ENCODE measurements at regions not wholly inside any gene's neighbourhood (a gene's known extent, or its start where the extent isn't known, plus 50 kb on each side); places are given as distances from the start of the nearest gene placed in this dataset.
A peak's percentile ranks its signal among the peaks of the same experiment; 100 is the strongest.
"Not testable (repeated sequence)": the region's sequence is repeated elsewhere in the genome, so short reads cannot be mapped to it uniquely, and the experiment has no call there.

GRCh38 chr19:34067861-34068271 is 104.4 kb upstream of the LSM14A start:
- no peak overlapping the region for H3K27ac Mint-ChIP-seq
- H3K36me3 Mint-ChIP-seq: peaks cover 3% of the 10 kb centered on the region
- H3K27me3 Mint-ChIP-seq: peaks cover 9% of the 10 kb centered on the region
- no peak overlapping the region for H3K4me3 Mint-ChIP-seq
- peaks cover 0 to 4% (median 0%) of the 10 kb centered on the region in 3 donors for H3K9me3 Mint-ChIP-seq
- H3K4me1 Mint-ChIP-seq: peaks cover 0 to 1% (median 0%) of the 10 kb centered on the region in 3 donors

GRCh38 chr19:34075661-34076091 is 96.6 kb upstream of the LSM14A start:
- peaks cover 0 to 8% (median 5%) of the 10 kb centered on the region in 3 donors for H3K9me3 Mint-ChIP-seq

DNA sequence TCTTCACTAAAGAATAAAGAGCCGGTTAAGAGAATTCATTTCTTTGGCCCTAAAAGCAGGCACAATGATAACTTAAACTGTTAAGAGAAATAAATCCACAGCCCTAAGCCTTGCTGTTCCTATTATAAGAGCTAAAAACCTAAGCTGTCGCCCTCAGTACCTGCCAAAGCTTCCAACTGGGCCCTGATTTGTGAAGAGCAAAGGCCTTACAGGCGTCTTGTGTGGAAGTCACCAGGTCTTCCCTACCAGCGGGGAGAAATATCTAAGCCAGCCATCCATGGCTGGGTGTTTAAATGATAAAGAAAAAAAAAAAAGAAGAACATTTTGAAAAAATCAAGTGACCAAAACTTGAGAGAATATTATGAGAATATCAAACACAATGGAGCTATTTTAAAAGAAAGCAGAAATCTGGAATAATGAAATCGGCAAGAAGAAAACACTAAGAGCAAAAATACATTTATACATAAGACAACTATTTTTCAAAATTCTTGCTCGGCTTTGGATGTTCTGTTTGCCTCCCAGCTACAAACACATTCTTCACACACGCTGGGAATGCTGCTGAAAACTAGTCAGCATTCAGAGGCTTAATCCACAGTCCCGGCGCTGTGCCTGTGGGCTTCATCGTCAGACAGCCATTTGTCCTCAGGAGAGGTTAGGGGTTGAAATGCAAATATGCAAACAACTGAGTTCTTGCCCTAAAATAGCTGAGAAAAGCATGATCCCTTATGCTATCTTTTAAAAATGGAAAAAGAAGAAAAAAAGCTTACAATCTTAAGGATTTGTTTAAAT is 89.8 kb upstream of the LSM14A start:
- Mint-ChIP-seq H3K27ac (no peak overlapping the region), H3K4me3 (peak overlapping the region in 1 of 4 donors; percentile 6), H3K36me3 (no peaks in the 10 kb centered on the region), H3K9me3 (peaks cover 0 to 9% (median 3%) of the 10 kb centered on the region in 3 donors), H3K27me3 (peaks cover 13% of the 10 kb centered on the region), H3K4me1 (no peaks in the 10 kb centered on the region)

More at GRCh38 chr19:34075661-34076091, 96.6 kb upstream of the LSM14A start:
- Mint-ChIP-seq H3K4me3 (no peak overlapping the region), H3K27ac (peak overlapping the region in 1 of 3 donors; percentile 80), H3K27me3 (peaks cover 16% of the 10 kb centered on the region), H3K4me1 (no peaks in the 10 kb centered on the region), H3K36me3 (no peaks in the 10 kb centered on the region)

GRCh38 chr19:34084396-34085145 is 87.7 kb upstream of the LSM14A start:
- Mint-ChIP-seq H3K36me3 (no peaks in the 10 kb centered on the region), H3K4me3 (no peak overlapping the region), H3K27ac (no peak overlapping the region), H3K27me3 (peaks cover 12% of the 10 kb centered on the region), H3K9me3 (peaks cover 0 to 5% (median 4%) of the 10 kb centered on the region in 3 donors), H3K4me1 (no peaks in the 10 kb centered on the region)

DNA sequence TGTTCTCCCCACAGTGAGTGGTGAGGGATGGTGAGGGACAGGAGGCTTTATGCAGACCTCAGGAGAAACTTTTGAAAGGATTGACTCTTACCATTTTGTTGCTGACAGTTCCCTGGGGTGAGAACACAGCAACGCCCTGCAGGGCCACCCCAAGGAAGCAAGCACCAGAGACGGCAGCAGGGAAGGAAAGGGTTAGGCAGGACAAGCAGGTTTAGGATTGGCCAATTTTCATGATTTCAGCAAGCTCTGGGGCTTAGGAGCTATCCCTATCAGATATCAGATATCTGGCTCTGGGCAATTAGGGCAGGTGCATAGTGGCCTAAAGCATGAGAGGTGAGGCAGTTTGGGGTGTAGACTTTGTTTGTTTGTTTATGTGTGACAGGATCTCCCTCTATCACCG is 87.0 kb upstream of the LSM14A start:
- Mint-ChIP-seq H3K4me3 (no peak overlapping the region), H3K36me3 (no peaks in the 10 kb centered on the region), H3K27ac (no peak overlapping the region), H3K9me3 (peaks cover 0 to 5% (median 4%) of the 10 kb centered on the region in 3 donors), H3K4me1 (no peaks in the 10 kb centered on the region), H3K27me3 (peaks cover 12% of the 10 kb centered on the region)

GRCh38 chr19:34088292-34088691 is 84.0 kb upstream of the LSM14A start:
- Mint-ChIP-seq H3K4me1 (no peaks in the 10 kb centered on the region), H3K36me3 (no peaks in the 10 kb centered on the region), H3K27me3 (peaks cover 14% of the 10 kb centered on the region), H3K27ac (peak overlapping the region in 1 of 3 donors; percentile 2), H3K9me3 (peaks cover 0 to 5% (median 4%) of the 10 kb centered on the region in 3 donors), H3K4me3 (no peak overlapping the region)

- peaks cover 0 to 5% (median 4%) of the 10 kb centered on the region in 3 donors for H3K9me3 Mint-ChIP-seq
- H3K27me3 Mint-ChIP-seq: peaks cover 14% of the 10 kb centered on the region
- H3K4me1 Mint-ChIP-seq: no peaks in the 10 kb centered on the region
- no peak overlapping the region for H3K4me3 Mint-ChIP-seq
- no peak overlapping the region for H3K27ac Mint-ChIP-seq
- H3K36me3 Mint-ChIP-seq: no peaks in the 10 kb centered on the region
Observed at GRCh38 chr19:34089566-34089965, 82.7 kb upstream of the LSM14A start.

DNA sequence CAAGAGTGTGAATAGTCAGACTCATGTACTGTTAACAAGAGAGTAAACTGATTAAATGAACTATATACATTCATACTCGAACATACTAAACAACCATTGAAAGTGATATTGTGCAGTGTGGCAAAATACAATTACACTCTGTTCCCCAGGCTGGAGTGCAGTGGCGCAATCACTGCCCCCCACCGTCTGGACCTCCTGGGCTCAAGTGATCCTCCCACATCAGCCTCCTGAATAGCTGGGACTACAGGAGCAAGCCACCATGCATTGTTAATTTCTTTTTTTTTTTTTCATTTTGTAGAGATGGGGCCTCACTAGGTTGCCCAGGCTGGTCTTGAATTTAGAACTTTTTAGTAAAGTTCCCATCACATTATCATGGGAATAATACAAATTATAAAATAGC is 77.3 kb upstream of the LSM14A start:
- Mint-ChIP-seq H3K27me3 (peaks cover 14% of the 10 kb centered on the region), H3K9me3 (no peaks in the 10 kb centered on the region), H3K36me3 (no peaks in the 10 kb centered on the region), H3K4me3 (no peak overlapping the region), H3K4me1 (no peaks in the 10 kb centered on the region), H3K27ac (no peak overlapping the region)

DNA sequence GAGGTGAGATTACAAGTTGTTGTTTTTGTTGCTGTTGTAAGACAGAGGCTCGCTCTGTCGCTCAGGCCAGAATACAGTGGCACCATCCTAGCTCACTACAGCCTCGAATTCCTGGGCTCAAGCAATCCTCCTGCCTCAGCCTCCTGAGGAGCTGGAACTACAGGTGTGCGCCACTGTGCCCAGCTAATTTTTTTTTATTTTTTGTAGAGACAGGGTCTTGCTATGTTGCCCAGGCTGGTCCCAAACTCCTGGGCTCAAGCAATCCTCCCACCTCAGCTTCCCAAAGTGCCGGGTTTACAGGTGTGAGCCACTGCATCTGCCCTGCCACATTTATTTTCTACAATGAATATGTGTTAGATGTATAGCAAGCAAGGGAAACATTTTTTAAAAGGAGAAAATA is 76.9 kb upstream of the LSM14A start:
- H3K9me3 Mint-ChIP-seq, H3K36me3 Mint-ChIP-seq, H3K4me1 Mint-ChIP-seq, H3K4me3 Mint-ChIP-seq, H3K27ac Mint-ChIP-seq: not testable (repeated sequence)
- H3K27me3 Mint-ChIP-seq: peaks cover 14% of the 10 kb centered on the region

GRCh38 chr19:34096020-34096915 is 76.0 kb upstream of the LSM14A start:
- Mint-ChIP-seq H3K9me3 (no peaks in the 10 kb centered on the region), H3K27me3 (peaks cover 10% of the 10 kb centered on the region), H3K36me3 (no peaks in the 10 kb centered on the region), H3K4me3 (no peak overlapping the region), H3K27ac (peak overlapping the region in 1 of 3 donors; percentile 9), H3K4me1 (no peaks in the 10 kb centered on the region)

- Mint-ChIP-seq H3K27ac (no peak overlapping the region), H3K36me3 (peaks cover 1% of the 10 kb centered on the region), H3K4me1 (peaks cover 5 to 10% (median 5%) of the 10 kb centered on the region in 3 donors), H3K4me3 (peak overlapping the region in 1 of 4 donors; percentile 74), H3K27me3 (peaks cover 4% of the 10 kb centered on the region), H3K9me3 (no peaks in the 10 kb centered on the region)
Observed at GRCh38 chr19:34104096-34104495, 68.2 kb upstream of the LSM14A start.

- Mint-ChIP-seq H3K4me1 (peaks cover 6 to 10% (median 6%) of the 10 kb centered on the region in 3 donors), H3K27me3 (peaks cover 4% of the 10 kb centered on the region), H3K27ac (no peak overlapping the region), H3K9me3 (no peaks in the 10 kb centered on the region), H3K36me3 (peaks cover 1% of the 10 kb centered on the region), H3K4me3 (no peak overlapping the region)
Observed at GRCh38 chr19:34104557-34104956, 67.7 kb upstream of the LSM14A start.

DNA sequence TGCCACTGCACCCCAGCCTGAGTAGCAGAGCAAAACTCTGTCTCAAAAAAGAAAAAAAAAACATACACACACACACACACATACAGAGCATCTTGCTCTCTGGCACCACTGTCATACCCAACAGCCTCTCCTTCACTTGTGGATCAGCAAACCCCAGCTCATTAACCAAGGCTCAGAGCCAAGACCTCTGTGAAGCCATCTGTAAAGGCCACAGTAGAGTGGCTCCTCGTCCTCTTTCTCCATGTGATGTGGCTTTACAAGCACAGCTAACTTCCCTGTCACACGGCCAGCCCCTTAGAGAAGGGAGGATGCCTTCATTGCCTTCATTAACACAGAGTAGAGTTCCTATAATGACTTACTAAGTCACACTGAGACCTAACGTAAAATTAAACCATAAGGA is 62.7 kb upstream of the LSM14A start:
- Mint-ChIP-seq H3K27me3 (peaks cover 6% of the 10 kb centered on the region), H3K4me3 (no peak overlapping the region), H3K36me3 (no peaks in the 10 kb centered on the region), H3K4me1 (peaks cover 3 to 4% (median 3%) of the 10 kb centered on the region in 3 donors), H3K27ac (no peak overlapping the region), H3K9me3 (no peaks in the 10 kb centered on the region)

DNA sequence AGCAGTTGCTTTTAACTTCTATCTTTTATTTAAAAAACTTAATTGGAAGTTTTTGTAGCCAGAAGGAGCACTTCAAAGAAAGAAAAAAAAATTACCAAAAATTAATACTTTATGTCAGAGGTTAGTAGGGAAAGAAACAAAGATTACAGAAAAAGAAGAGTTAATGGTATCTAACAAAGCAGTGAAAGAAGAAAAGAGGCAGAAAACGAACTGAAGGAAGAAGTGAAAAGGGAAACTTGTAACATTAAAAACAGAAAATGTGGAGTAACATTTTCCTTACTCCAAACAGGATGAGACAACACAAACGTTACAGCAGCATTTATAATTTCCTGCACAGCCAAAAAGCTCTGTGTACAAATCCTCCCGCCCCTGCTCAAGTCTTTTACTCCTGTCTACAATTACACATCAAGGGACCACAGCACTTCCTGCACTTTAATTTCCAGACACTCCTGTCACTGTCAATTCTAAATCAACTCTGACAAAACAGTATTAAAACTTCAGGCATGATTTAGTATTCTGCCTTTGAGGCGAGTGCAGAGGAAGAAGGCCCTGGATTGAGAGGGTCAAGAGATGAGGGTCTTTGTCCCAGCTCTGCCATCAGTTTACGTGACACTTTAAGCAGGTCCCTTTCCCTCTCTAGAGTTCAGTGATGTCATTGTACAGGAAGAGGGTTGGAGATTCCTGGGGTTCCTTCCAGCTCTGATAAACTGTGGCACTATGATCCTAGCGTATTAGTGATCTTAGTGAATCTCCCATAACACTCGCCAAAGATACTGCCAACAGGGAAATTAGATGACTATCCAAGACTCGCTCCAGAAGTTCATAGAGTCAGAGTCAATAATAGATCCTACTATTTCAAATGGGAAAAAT is 53.2 kb upstream of the LSM14A start:
- H3K4me3 Mint-ChIP-seq: no peak overlapping the region
- no peaks in the 10 kb centered on the region for H3K36me3 Mint-ChIP-seq
- peaks cover 0 to 1% (median 0%) of the 10 kb centered on the region in 3 donors for H3K4me1 Mint-ChIP-seq
- no peak overlapping the region for H3K27ac Mint-ChIP-seq
- H3K9me3 Mint-ChIP-seq: peaks cover 0 to 1% (median 0%) of the 10 kb centered on the region in 3 donors
- H3K27me3 Mint-ChIP-seq: peaks cover 8% of the 10 kb centered on the region

All from IgD-negative memory B cell (primary cell).